Jurkat, Clone E6-1 (cell line): ENCODE measurements at regions not wholly inside any gene's neighbourhood (a gene's known extent, or its start where the extent isn't known, plus 50 kb on each side); places are given as distances from the start of the nearest gene placed in this dataset.
"Not testable (repeated sequence)": the region's sequence is repeated elsewhere in the genome, so short reads cannot be mapped to it uniquely, and the experiment has no call there.

Experiments used
- DNase-seq: peaks from one replicate; pipeline ENCODE4 v3.0.0-alpha.2; 2011; ENCODE audit warnings: low read depth, low spot score
- H3K4me3 ChIP-seq: 2 replicates; pipeline ENCODE4 v1.5.1; 2011; ENCODE audit warnings: mild to moderate bottlenecking, low read length, control low read depth, moderate library complexity

GRCh38 chr12:73964641-73965040 lies 573.0 kb upstream of the ATXN7L3B start:
- no peak for DNase-seq
- H3K4me3 ChIP-seq, result no peak overlapping the region

GRCh38 chr12:73973486-73973885 lies 564.1 kb upstream of the ATXN7L3B start:
- no peak for DNase-seq
- no peak overlapping the region for H3K4me3 ChIP-seq

DNA sequence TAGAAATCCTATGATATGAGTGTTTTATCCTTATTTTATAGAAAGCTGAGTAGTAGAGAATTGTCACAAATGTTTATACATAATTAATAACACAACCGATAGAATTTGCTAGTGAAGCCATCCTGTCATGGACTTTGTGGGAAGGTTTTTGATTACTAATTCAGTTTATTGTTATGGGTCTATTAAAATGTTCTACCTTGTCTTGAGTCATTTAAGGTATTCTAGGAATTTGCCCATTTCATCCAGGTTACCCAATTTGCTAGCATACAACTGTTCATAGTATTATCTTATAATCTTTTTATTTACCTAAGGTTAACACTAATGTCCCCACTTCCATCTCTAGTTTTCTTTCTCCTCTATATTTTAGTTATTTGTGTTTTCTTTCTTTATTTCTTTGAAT lies 553.1 kb upstream of the ATXN7L3B start:
- H3K4me3 ChIP-seq, result no peak overlapping the region
- no peak for DNase-seq

DNA sequence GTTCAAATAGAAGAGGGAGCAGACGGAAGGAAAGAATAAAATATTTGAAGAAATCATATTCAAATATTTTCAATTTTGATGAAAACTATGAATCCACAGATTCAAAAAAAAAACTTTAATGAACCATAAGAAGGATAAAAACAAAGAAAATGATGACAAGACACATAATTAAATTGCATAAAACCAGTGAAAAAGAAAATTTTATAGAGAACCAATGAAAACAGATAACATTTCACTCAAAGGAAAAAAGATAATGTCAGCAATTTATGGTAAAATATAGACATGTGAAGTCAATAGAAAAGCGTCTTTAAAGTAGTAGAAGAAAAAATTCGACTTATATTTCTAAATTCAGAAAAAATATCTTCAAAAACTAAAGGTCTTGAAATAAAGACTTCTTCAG lies 546.5 kb upstream of the ATXN7L3B start:
- no peak overlapping the region for H3K4me3 ChIP-seq
- no peak for DNase-seq

DNA sequence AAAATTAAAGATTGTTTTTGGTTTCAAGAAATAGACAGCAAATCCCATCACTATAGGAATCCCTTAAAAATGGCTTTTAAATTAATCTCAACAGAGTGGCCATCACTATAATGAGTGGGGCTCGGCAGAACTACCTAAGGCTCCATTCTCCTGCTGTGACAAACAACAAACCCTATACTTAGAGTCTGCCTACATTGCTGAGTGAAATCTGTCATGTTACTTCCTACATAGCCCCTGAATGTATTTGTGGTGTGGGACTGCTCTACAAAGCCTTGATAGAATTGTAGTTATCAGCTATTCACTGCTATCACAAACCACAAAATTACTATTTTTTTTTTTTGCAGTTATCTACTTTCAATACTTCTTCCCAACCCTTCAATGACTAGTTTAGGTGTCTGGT lies 538.7 kb upstream of the ATXN7L3B start:
- H3K4me3 ChIP-seq, result no peak overlapping the region
- DNase-seq, result no peak

GRCh38 chr12:74015118-74015517 lies 522.5 kb upstream of the ATXN7L3B start:
- no peak for DNase-seq
- no peak overlapping the region for H3K4me3 ChIP-seq

GRCh38 chr12:74016324-74016723 lies 521.3 kb upstream of the ATXN7L3B start:
- not testable (repeated sequence) for H3K4me3 ChIP-seq, DNase-seq

DNA sequence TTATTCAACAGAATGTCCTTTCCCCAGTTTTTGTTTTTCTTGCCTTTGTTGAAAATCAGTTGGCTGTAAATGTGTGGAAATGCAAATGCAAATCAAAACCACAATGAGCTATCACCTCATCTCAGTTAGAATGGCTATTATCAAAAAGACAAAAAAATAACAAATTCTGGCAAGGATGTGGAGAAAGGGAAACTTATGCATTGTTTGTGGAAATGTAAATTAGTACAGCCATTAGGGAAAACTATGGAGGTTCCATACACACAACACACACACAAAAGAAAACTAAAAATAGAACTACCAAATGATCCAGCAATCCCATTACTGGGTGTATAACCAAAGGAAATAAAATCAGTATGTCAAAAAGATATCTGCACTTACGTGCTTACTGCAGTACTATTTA lies 518.8 kb upstream of the ATXN7L3B start:
- no peak overlapping the region for H3K4me3 ChIP-seq
- DNase-seq, result no peak

- peak; percentile 1 for DNase-seq
- no peak overlapping the region for H3K4me3 ChIP-seq
These were observed 515.7 kb upstream of the ATXN7L3B start for GRCh38 chr12:74021937-74022336.

GRCh38 chr12:74031045-74031444 lies 506.6 kb upstream of the ATXN7L3B start:
- no peak overlapping the region for H3K4me3 ChIP-seq
- no peak for DNase-seq

DNA sequence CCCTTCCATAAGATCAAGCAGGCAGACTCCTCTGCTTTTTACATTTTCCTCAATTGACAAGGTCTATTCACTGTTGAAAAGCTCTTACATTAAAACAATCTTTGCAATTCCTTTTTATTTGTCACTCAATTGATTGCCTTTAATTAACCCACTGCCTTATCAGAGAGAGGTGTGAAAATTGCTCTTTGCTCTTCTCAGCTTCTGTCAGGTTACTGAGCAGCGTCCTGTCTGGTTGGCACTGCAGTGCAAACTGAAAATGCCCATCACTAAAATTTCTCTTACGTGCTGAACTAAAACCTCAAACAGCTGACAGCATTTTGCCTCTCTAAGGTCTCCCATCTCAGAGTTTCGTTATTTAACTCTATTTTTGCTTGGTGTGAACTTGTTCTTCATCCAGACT lies 504.1 kb upstream of the ATXN7L3B start:
- DNase-seq, result no peak

DNA sequence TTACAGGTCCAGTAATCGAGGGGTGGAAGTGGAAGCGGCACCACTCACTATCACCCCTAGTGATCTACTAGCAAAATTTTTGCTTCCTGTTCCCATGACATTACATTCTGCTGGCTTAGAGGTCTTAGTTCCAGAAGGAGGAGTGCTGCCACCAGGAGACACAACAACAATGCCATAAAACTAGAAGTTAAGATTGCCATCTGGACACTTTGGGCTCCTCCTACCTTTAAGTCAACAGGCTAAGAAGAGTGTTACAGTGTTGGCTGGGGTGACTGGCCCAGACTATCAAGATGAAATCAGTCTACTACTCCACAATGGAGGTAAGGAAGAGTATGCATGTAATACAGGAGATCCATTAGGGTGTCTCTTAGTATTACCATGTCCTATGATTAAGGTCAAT lies 498.5 kb upstream of the ATXN7L3B start:
- H3K4me3 ChIP-seq, DNase-seq: not testable (repeated sequence)

More for the DNA sequence above, 504.1 kb upstream of the ATXN7L3B start:
- no peak overlapping the region for H3K4me3 ChIP-seq

DNA sequence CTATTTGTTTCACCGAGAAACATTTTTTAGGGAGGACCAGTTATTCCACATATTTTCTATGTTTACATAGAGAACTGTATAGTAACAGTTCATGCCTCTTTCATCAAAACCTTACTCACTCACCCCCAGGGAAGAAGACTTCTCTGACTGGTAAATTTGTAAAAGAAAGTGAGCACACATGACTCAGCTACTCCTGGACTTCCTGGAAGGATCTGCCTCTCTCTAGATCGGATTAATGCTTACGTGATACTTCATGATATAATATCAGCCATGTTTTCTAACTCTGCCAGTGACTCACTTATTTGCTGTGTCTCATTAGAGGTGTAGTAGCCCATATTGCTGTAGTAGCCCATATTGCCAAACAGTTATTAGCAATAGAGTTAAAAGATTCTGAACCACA lies 494.3 kb upstream of the ATXN7L3B start:
- H3K4me3 ChIP-seq, result no peak overlapping the region
- DNase-seq, result no peak

DNA sequence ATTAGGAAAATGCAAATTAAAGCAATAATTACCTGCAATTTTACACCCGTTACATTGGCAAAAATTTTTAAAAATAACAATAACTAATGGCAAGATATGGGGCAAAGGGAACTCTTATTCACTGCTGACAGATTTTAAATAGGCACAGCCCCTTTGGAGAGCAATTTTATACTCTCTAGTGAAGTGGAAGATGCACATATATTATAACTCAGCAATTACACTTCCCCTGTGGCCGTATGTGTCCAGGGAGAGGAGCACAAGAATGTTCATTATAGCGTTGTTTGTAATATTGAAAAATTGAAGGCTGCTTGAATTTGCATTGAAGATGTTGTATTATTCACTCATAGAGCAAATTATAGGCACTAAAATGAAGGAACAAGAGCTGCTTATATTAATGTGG lies 488.3 kb upstream of the ATXN7L3B start:
- DNase-seq, result no peak
- no peak overlapping the region for H3K4me3 ChIP-seq

GRCh38 chr12:74051848-74052247 lies 485.8 kb upstream of the ATXN7L3B start:
- no peak overlapping the region for H3K4me3 ChIP-seq
- DNase-seq, result no peak

DNA sequence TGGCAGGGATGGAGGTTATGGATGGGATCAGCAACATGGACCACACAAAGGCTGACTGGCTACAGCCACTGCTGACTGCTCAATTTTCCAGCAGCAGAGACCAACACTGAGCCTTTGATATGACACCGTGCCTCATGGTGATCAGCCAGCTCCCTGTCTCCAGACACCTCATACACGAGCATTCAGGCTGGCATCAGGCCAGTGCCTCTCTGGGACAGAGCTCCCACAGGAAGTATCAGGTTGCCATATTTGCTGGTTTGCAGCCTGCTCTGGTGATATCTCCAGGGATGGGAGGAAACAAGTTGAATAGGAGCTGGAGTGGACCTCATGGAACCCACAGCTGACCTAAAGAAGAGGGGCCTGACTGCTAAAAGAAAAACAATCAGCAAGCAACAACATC lies 471.2 kb upstream of the ATXN7L3B start:
- no peak overlapping the region for H3K4me3 ChIP-seq
- DNase-seq, result no peak

- H3K4me3 ChIP-seq, result no peak overlapping the region
- DNase-seq, result no peak
These were observed 466.5 kb upstream of the ATXN7L3B start for GRCh38 chr12:74071182-74071581.

GRCh38 chr12:74076918-74077317 lies 460.7 kb upstream of the ATXN7L3B start:
- no peak for DNase-seq
- no peak overlapping the region for H3K4me3 ChIP-seq

GRCh38 chr12:74105434-74105833 lies 432.2 kb upstream of the ATXN7L3B start:
- H3K4me3 ChIP-seq, result no peak overlapping the region
- no peak for DNase-seq

DNA sequence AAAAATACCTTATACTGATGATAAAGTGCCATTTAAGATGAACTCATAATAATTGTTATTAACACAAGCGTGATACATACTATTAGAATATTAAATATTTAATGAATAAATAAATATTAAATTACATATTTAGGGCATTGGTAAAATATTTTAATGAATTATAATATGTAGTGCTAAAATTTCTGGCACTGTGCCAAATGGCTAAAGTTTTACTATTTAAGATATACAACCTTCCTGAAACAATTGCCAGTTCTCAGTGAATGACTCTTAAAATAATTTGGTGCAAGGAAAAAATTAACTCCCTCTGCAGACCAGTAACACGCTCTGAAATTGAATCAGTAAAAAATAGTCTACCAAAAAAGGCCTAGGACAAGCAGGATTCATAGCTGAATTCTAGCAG lies 428.9 kb upstream of the ATXN7L3B start:
- DNase-seq, result no peak
- no peak overlapping the region for H3K4me3 ChIP-seq

- no peak overlapping the region for H3K4me3 ChIP-seq
- peak; percentile 18 for DNase-seq
These were observed 425.8 kb upstream of the ATXN7L3B start for GRCh38 chr12:74111688-74112360.
